GM21515 (cell line): ENCODE measurements at regions not wholly inside any gene's neighbourhood (a gene's known extent, or its start where the extent isn't known, plus 50 kb on each side); places are given as distances from the start of the nearest gene placed in this dataset.
"Not testable (repeated sequence)": the region's sequence is repeated elsewhere in the genome, so short reads cannot be mapped to it uniquely, and the experiment has no call there.

ENCODE experiments used
- ATAC-seq: cut with Tn5 transposase; IDR thresholded peaks from one replicate; pipeline ENCODE4 v1.9.1; 2021; ENCODE audit not compliant: unreplicated experiment

- ATAC-seq: no peak
Observed at GRCh38 chr13:39931505-39931904, 276.0 kb downstream of the COG6 start.

- not testable (repeated sequence) for ATAC-seq
Observed at GRCh38 chr13:39932514-39932913, 277.1 kb downstream of the COG6 start.

- no peak for ATAC-seq
Observed at GRCh38 chr13:39935155-39935554, 279.7 kb downstream of the COG6 start.

- no peak for ATAC-seq
Observed at GRCh38 chr13:39938596-39938995, 283.1 kb downstream of the COG6 start.

- no peak for ATAC-seq
Observed at GRCh38 chr13:39941236-39941635, 285.8 kb downstream of the COG6 start.

- ATAC-seq: no peak
Observed at GRCh38 chr13:39941911-39942551, 286.6 kb downstream of the COG6 start.

GRCh38 chr13:39942552-39943273 lies 287.3 kb downstream of the COG6 start:
- peak; percentile 97 for ATAC-seq

GRCh38 chr13:39943711-39944110 lies 288.2 kb downstream of the COG6 start:
- ATAC-seq: no peak

GRCh38 chr13:39945226-39945625 lies 289.8 kb downstream of the COG6 start:
- ATAC-seq: no peak

- no peak for ATAC-seq
Observed at GRCh38 chr13:39946769-39947168, 291.3 kb downstream of the COG6 start.

GRCh38 chr13:39951301-39951700 lies 295.8 kb downstream of the COG6 start:
- ATAC-seq: no peak

GRCh38 chr13:39952249-39953233 lies 297.1 kb downstream of the COG6 start:
- no peak for ATAC-seq

GRCh38 chr13:39954476-39954875 lies 299.0 kb downstream of the COG6 start:
- no peak for ATAC-seq

GRCh38 chr13:39955560-39955959 lies 300.1 kb downstream of the COG6 start:
- no peak for ATAC-seq

GRCh38 chr13:39956036-39956435 lies 300.6 kb downstream of the COG6 start:
- ATAC-seq: no peak

GRCh38 chr13:39957868-39958677 lies 302.6 kb downstream of the COG6 start:
- no peak for ATAC-seq

- no peak for ATAC-seq
Observed at GRCh38 chr13:39959497-39960144, 304.2 kb downstream of the COG6 start.

GRCh38 chr13:39960191-39960590 lies 304.7 kb downstream of the COG6 start:
- ATAC-seq: no peak

GRCh38 chr13:39961036-39961435 lies 305.6 kb downstream of the COG6 start:
- no peak for ATAC-seq

GRCh38 chr13:39963612-39964011 lies 308.1 kb downstream of the COG6 start:
- no peak for ATAC-seq
